Gastroesophageal sphincter (tissue), 3 donors: ENCODE measurements at regions not wholly inside any gene's neighbourhood (a gene's known extent, or its start where the extent isn't known, plus 50 kb on each side); places are given as distances from the start of the nearest gene placed in this dataset.

Source experiments
- EP300 ChIP-seq: sonication (generic); formaldehyde crosslinking; IDR thresholded peaks from one replicate; pipeline ENCODE4 v1.6.1; 2017; ENCODE audit warnings: antibody characterized with exemption, mild to moderate bottlenecking
- POLR2A ChIP-seq, 2 donors: fragments of 450-650 bp; IDR thresholded peaks; one replicate each; pipeline ENCODE4 v1.6.1; 2017; ENCODE audit warnings: antibody characterized with exemption in 2 of 2, mild to moderate bottlenecking in 2 of 2, moderate library complexity in 1 of 2
- POLR2AphosphoS5 ChIP-seq: sonication (generic); formaldehyde crosslinking; IDR thresholded peaks from one replicate; pipeline ENCODE4 v1.6.1; 2017; ENCODE audit warnings: antibody characterized with exemption
- TF ChIP-seq, protein P1 (sequence below), 4 experiments: fragments of 200-600 bp in 2 of 4; fragments of 450-650 bp in 2 of 4; sonication (generic) in 1 of 4; IDR thresholded peaks; one replicate each; pipeline ENCODE4 v1.5.1; 2017 to 2019; ENCODE audit warnings: antibody characterized with exemption in 4 of 4, mild to moderate bottlenecking in 2 of 4, moderate library complexity in 2 of 4

DNA sequence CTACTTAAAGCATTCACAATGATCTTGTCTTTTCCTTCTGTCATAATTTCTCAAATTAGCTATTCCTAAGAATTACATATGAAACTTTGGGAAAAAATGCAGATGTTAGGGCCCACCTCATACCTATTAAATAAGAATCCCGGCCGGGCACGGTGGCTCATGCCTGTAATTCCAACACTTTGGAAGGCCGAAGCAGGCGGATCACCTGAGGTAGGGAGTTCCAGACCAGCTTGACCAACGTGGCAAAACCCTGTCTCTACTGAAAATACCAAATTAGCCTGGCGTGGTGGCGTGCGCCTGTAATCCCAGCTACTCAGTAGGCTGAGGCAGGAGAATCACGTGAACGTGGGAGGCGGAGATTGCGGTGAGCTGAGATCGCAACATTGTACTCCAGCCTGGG lies 158.4 kb upstream of the TLL1 start:
- TF ChIP-seq, protein P1, sequence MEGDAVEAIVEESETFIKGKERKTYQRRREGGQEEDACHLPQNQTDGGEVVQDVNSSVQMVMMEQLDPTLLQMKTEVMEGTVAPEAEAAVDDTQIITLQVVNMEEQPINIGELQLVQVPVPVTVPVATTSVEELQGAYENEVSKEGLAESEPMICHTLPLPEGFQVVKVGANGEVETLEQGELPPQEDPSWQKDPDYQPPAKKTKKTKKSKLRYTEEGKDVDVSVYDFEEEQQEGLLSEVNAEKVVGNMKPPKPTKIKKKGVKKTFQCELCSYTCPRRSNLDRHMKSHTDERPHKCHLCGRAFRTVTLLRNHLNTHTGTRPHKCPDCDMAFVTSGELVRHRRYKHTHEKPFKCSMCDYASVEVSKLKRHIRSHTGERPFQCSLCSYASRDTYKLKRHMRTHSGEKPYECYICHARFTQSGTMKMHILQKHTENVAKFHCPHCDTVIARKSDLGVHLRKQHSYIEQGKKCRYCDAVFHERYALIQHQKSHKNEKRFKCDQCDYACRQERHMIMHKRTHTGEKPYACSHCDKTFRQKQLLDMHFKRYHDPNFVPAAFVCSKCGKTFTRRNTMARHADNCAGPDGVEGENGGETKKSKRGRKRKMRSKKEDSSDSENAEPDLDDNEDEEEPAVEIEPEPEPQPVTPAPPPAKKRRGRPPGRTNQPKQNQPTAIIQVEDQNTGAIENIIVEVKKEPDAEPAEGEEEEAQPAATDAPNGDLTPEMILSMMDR (IDR thresholded peaks at IDR 0.05) = no peak
- TF ChIP-seq EP300 (no peak), POLR2A (IDR thresholded peaks at IDR 0.05) (no peak), POLR2AphosphoS5 (no peak)
